Ammon's horn (tissue), 1 donor: ENCODE measurements at regions not wholly inside any gene's neighbourhood (a gene's known extent, or its start where the extent isn't known, plus 50 kb on each side); places are given as distances from the start of the nearest gene placed in this dataset.
"Not testable (repeated sequence)": the region's sequence is repeated elsewhere in the genome, so short reads cannot be mapped to it uniquely, and the experiment has no call there.

Source experiments
- DNase-seq: peaks from one replicate; pipeline ENCODE4 v3.0.0-alpha.2; 2016; ENCODE audit warnings: low spot score

- DNase-seq = not testable (repeated sequence)
These were observed 62.8 kb downstream of the RPS24 start for GRCh38 chr10:78096486-78096885.

DNA sequence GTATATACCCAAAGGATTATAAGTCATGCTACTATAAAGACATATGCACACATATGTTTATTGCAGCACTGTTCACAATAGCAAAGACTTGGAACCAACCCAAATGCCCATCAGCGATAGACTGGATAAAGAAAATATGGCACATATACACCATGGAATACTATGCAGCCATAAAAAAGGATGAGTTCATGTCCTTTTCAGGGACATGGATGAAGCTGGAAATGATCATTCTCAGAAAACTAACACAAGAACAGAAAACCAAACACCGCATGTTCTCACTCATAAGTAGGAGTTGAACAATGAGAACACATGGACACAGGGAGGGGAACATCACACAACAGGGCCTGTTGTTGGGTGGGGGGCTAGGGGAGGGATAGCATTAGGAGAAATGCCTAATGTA is 68.9 kb downstream of the RPS24 start:
- DNase-seq = not testable (repeated sequence)

DNA sequence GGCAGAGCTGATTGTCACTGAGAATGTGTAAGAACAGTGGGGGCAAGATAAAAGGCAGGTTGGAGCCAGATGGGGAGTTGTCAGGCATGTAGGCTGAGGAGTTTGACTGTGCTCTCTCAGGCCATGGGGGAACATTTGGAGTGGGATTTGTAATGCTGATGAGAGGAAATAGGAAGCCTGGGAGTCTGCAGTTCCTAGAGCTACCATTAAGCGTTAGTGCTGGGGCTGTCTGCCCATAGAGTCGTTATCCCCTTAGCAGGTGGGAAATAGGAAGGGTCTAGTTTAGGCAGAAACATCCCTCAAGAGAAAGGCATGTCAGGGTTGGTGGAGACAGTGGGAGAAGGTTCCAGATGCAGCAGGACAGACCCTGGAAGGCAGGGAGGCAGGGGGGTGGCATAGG is 75.5 kb downstream of the RPS24 start:
- DNase-seq = no peak

DNA sequence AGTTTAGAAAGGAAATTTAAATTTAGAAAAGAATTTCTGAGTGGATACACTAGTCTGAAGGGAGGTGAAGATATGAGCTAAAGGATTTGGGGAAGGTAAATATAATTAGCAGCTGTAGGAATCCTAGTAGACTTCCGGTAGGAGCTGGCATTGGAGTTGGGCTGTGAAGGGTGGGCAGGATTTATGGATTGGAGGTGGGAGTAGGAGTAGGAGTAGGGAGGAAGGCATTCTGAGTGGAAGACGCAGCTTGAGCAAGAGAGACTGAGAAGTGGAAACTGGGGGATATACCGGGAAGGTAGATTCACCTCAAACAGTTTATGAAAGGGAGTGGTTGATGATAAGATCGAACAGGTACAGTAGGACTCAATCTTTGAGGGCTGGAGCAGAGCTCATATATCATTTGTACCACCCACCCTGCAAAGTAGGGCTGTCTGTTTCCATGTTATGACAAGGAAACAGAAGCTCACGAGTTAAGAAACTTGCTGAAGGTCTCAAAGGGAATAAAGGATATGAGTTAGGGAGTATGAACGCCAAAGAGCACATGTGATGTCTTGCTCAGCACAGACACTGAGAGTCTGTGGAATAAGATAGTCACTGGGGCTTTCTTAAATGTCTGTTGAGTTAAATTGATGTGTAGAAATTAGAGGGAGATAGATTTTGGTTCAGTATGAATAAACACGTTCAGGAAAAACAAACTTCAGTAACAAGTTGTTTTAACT is 81.6 kb downstream of the RPS24 start:
- no peak for DNase-seq

DNA sequence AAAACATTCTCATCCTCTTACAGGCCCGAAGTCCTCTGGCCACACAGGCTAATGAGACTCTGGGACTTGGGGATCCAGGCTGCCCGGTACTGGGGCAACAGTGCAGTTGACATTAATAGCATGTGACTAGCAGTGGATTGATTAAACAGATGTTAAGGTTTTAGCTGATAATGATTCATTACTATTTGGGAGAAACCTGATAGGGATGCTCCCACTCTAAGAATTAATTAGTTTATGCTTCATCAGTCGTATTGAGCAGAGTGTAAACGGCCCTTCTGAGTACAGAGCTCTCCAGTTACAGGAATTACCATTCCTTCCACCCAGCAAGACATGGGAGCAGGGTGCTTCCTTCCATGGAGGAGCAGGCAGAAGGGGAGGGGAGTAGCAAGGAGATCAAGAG is 82.7 kb downstream of the RPS24 start:
- DNase-seq = no peak

- DNase-seq = no peak
These were observed 84.9 kb downstream of the RPS24 start for GRCh38 chr10:78118591-78118990.

DNA sequence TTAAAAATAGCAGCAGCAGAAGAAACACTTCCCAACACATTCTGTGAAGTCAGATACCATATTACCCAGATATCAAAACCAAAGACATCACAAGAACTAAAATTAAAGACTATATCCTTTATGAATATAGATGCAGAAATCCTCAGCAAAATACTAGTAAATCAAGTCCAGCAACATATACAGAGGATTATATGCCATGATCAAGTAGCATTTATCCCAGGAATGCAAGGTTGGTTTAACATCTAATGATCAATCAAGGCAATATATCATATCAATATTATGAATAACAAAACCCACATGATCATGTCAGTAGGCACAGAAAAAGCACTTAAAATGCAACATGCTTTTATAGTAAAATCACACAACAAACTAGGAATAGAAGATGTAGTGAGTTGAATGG is 88.1 kb downstream of the RPS24 start:
- no peak for DNase-seq

DNA sequence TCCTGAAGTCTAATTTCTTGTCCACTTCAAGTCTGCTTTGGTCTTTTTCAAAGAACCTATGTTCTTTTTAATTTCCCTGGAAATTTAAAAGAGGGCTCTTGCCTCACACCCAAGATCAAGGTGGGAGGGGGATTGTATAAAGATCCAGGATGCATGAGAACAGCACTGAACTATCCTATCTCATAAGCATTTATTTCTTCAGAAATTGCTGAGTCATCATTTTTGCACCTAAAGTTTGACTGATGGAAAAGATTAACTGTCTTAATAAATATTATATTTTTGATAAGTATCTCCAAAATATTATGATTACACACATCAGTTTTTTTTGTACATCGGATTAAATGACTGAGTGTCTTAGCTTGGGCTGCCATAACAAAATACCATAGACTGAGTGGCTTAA is 90.5 kb downstream of the RPS24 start:
- no peak for DNase-seq

DNA sequence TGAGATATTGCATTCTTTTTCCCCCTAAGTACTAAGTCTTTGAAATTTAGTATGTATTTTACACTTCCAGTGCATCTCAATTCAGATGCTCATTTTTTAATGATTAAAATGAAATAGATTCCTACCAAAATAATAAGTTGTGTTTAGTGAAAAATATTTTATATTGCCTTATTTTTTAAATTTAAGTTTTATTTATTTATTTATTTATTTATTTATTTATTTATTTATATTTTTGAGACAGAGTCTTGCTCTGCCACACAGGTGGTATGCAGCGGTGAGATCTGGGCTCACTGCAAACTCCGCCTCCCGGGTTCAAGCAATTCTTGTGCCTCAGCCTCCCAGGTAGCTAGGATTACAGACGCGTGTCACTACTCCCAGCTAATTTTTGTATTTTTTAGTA is 95.5 kb downstream of the RPS24 start:
- DNase-seq = no peak

GRCh38 chr10:78130966-78131710 is 97.5 kb downstream of the RPS24 start:
- DNase-seq = no peak

DNA sequence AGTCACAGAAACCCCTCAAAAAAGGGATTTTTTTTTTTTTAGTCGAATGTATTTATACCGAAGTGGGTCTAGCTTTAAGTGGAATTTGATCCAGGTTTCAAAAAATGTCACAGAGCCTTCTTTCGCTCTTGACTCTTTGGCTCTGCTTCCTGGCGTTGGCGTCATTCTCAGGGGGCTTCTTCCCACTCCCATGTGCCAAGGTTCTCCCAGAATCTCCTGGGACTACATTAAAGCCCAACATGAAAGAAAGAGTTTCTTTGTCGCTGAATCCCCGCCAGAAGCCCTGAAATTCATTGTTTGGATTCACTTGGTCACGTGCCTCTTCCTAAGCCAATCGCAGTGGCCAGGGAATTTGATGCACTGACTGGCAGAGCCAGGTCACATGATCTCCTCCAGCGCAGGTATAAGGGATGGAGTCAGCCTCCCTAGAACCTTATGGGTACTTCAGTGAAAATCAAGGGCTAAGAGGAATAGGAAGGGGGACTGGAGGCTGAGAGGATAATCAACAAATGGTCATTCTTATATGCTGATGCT is 101.2 kb downstream of the RPS24 start:
- DNase-seq = no peak

GRCh38 chr10:78137147-78137546 is 103.5 kb downstream of the RPS24 start:
- no peak for DNase-seq

- DNase-seq = peak; percentile 38
These were observed 105.7 kb downstream of the RPS24 start for GRCh38 chr10:78139341-78139740.

GRCh38 chr10:78140066-78140630 is 106.5 kb downstream of the RPS24 start:
- DNase-seq = no peak

DNA sequence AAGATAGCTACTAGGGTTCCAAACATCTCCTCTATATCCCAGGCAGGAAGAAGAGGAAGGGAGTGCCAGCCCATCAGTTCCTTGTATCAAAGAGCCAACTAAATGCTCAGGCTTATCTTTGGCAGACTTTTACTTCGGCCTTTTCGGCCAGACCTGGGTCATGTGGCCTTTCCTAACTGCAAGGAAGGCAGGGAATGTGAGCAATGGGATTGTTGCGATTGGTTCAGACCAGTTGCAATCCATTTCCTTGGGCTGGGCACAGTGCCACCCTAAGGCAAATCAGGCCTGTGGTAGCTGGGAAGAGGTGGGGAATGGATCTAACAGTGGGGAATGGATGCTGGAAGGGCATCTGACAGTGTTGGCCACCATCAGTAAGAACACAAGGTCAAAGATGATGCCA is 109.9 kb downstream of the RPS24 start:
- DNase-seq = no peak

- no peak for DNase-seq
These were observed 112.5 kb downstream of the RPS24 start for GRCh38 chr10:78146200-78146599.

- no peak for DNase-seq
These were observed 113.5 kb downstream of the RPS24 start for GRCh38 chr10:78147202-78147601.

- no peak for DNase-seq
These were observed 114.7 kb downstream of the RPS24 start for GRCh38 chr10:78148216-78148960.

- DNase-seq = no peak
These were observed 115.4 kb downstream of the RPS24 start for GRCh38 chr10:78148961-78149612.

- no peak for DNase-seq
These were observed 117.1 kb downstream of the RPS24 start for GRCh38 chr10:78150756-78151155.

GRCh38 chr10:78155722-78156121 is 122.1 kb downstream of the RPS24 start:
- DNase-seq = no peak

- DNase-seq = no peak
These were observed 126.9 kb downstream of the RPS24 start for GRCh38 chr10:78160591-78160990.
